SJSA1 (cell line): ENCODE measurements at regions not wholly inside any gene's neighbourhood (a gene's known extent, or its start where the extent isn't known, plus 50 kb on each side); places are given as distances from the start of the nearest gene placed in this dataset.
A peak's percentile ranks its signal among the peaks of the same experiment; 100 is the strongest.
"Not testable (repeated sequence)": the region's sequence is repeated elsewhere in the genome, so short reads cannot be mapped to it uniquely, and the experiment has no call there.

Source experiments
- DNase-seq, 2 experiments: peaks; one replicate each; pipeline ENCODE4 v3.0.0-alpha.2; 2015 to 2020; ENCODE audit warnings: low spot score in 2 of 2, low read depth in 1 of 2
- H3K27ac ChIP-seq: fragments of 250-450 bp; sonication (Bioruptor Pico); 2 replicates; pipeline ENCODE4 v1.5.1; 2020; ENCODE audit warnings: mild to moderate bottlenecking, moderate library complexity
- H3K27me3 ChIP-seq: fragments of 250-450 bp; sonication (Bioruptor Pico); replicated peaks from 2 replicates; pipeline ENCODE4 v1.5.1; 2020; ENCODE audit warnings: mild to moderate bottlenecking, moderate library complexity
- H3K36me3 ChIP-seq: fragments of 250-450 bp; sonication (Bioruptor Pico); 2 replicates; pipeline ENCODE4 v1.5.1; 2020; ENCODE audit warnings: mild to moderate bottlenecking
- H3K4me1 ChIP-seq: fragments of 250-450 bp; sonication (Bioruptor Pico); replicated peaks from 2 replicates; pipeline ENCODE4 v1.6.1; 2021; ENCODE audit warnings: mild to moderate bottlenecking
- H3K4me3 ChIP-seq: fragments of 250-450 bp; sonication (Bioruptor Pico); 2 replicates; pipeline ENCODE4 v1.5.1; 2020; ENCODE audit warnings: mild to moderate bottlenecking
- H3K9me3 ChIP-seq: fragments of 250-450 bp; sonication (Bioruptor Pico); replicated peaks from 2 replicates; pipeline ENCODE4 v1.5.1; 2020; ENCODE audit warnings: mild to moderate bottlenecking

- H3K9me3 ChIP-seq, result 0 out of 2 replicates have a peak, but pooled peaks cover 9% of the 10 kb centered on the region
- DNase-seq, result no peak
- no peaks in the 10 kb centered on the region for H3K36me3 ChIP-seq
- H3K4me1 ChIP-seq, result no peaks in the 10 kb centered on the region
- no peak overlapping the region for H3K4me3 ChIP-seq
- peaks cover 3% of the 10 kb centered on the region; the same call in 1 of the 2 replicates for H3K27me3 ChIP-seq
- H3K27ac ChIP-seq, result no peak overlapping the region
Observed at GRCh38 chr17:77631307-77631706, 327.2 kb upstream of the TNRC6C start.

GRCh38 chr17:77632619-77633018 is 325.9 kb upstream of the TNRC6C start:
- Histone ChIP-seq H3K27ac (no peak overlapping the region), H3K4me1 (no peaks in the 10 kb centered on the region), H3K27me3 (peaks cover 14% of the 10 kb centered on the region), H3K4me3 (no peak overlapping the region), H3K36me3 (no peaks in the 10 kb centered on the region), H3K9me3 (no peaks in the 10 kb centered on the region)
- no peak for DNase-seq

- no peak overlapping the region for H3K4me3 ChIP-seq
- H3K9me3 ChIP-seq, result no peaks in the 10 kb centered on the region; the same call in 1 of the 2 replicates
- no peaks in the 10 kb centered on the region for H3K4me1 ChIP-seq
- H3K27ac ChIP-seq, result no peak overlapping the region
- H3K36me3 ChIP-seq, result no peaks in the 10 kb centered on the region
- DNase-seq, result no peak
- H3K27me3 ChIP-seq, result peaks cover 28% of the 10 kb centered on the region
Observed at GRCh38 chr17:77634710-77635109, 323.8 kb upstream of the TNRC6C start.

GRCh38 chr17:77635176-77635575 is 323.3 kb upstream of the TNRC6C start:
- DNase-seq, result no peak
- Histone ChIP-seq H3K27me3 (peaks cover 31% of the 10 kb centered on the region), H3K4me3 (no peak overlapping the region)

GRCh38 chr17:77635785-77636184 is 322.7 kb upstream of the TNRC6C start:
- peaks cover 33% of the 10 kb centered on the region for H3K27me3 ChIP-seq

More at GRCh38 chr17:77635176-77635575, 323.3 kb upstream of the TNRC6C start:
- H3K36me3 ChIP-seq, result no peaks in the 10 kb centered on the region
- H3K9me3 ChIP-seq, result no peaks in the 10 kb centered on the region; the same call in 1 of the 2 replicates
- no peak overlapping the region for H3K27ac ChIP-seq
- no peaks in the 10 kb centered on the region for H3K4me1 ChIP-seq

GRCh38 chr17:77636835-77637817 is 321.4 kb upstream of the TNRC6C start:
- H3K4me1 ChIP-seq, result no peaks in the 10 kb centered on the region
- peaks cover 44% of the 10 kb centered on the region for H3K27me3 ChIP-seq
- no peak for DNase-seq
- no peak overlapping the region for H3K27ac ChIP-seq
- H3K36me3 ChIP-seq, result no peaks in the 10 kb centered on the region
- H3K9me3 ChIP-seq, result peaks cover 4% of the 10 kb centered on the region
- no peak overlapping the region for H3K4me3 ChIP-seq

More at GRCh38 chr17:77635785-77636184, 322.7 kb upstream of the TNRC6C start:
- not testable (repeated sequence) for DNase-seq, H3K4me1 ChIP-seq, H3K27ac ChIP-seq, H3K9me3 ChIP-seq, H3K36me3 ChIP-seq, H3K4me3 ChIP-seq

- no peak overlapping the region for H3K4me3 ChIP-seq
- DNase-seq, result no peak
- no peaks in the 10 kb centered on the region for H3K36me3 ChIP-seq
- no peaks in the 10 kb centered on the region for H3K4me1 ChIP-seq
- H3K27me3 ChIP-seq, result peaks cover 49% of the 10 kb centered on the region
- no peak overlapping the region for H3K27ac ChIP-seq
- peaks cover 4% of the 10 kb centered on the region for H3K9me3 ChIP-seq
Observed at GRCh38 chr17:77637818-77638575, 320.5 kb upstream of the TNRC6C start.

GRCh38 chr17:77640252-77640651 is 318.3 kb upstream of the TNRC6C start:
- H3K4me1 ChIP-seq, result no peaks in the 10 kb centered on the region
- no peak overlapping the region for H3K27ac ChIP-seq
- no peak overlapping the region for H3K4me3 ChIP-seq
- H3K27me3 ChIP-seq, result peaks cover 53% of the 10 kb centered on the region
- H3K9me3 ChIP-seq, result peaks cover 4% of the 10 kb centered on the region
- H3K36me3 ChIP-seq, result no peaks in the 10 kb centered on the region
- DNase-seq, result no peak

- no peak for DNase-seq
- H3K36me3 ChIP-seq, result no peaks in the 10 kb centered on the region
- no peak overlapping the region for H3K4me3 ChIP-seq
- peaks cover 53% of the 10 kb centered on the region for H3K27me3 ChIP-seq
- no peak overlapping the region for H3K27ac ChIP-seq
- H3K4me1 ChIP-seq, result no peaks in the 10 kb centered on the region
- peaks cover 4% of the 10 kb centered on the region for H3K9me3 ChIP-seq
Observed at GRCh38 chr17:77640916-77641605, 317.4 kb upstream of the TNRC6C start.

GRCh38 chr17:77641718-77642117 is 316.8 kb upstream of the TNRC6C start:
- Histone ChIP-seq H3K4me3 (no peak overlapping the region), H3K36me3 (no peaks in the 10 kb centered on the region), H3K9me3 (peaks cover 4% of the 10 kb centered on the region), H3K4me1 (no peaks in the 10 kb centered on the region), H3K27me3 (peaks cover 49% of the 10 kb centered on the region), H3K27ac (no peak overlapping the region)
- DNase-seq, result no peak

GRCh38 chr17:77644181-77645071 is 314.1 kb upstream of the TNRC6C start:
- no peak for DNase-seq
- peaks cover 4% of the 10 kb centered on the region; the same call in 1 of the 2 replicates for H3K9me3 ChIP-seq
- no peaks in the 10 kb centered on the region for H3K36me3 ChIP-seq
- H3K4me3 ChIP-seq, result no peak overlapping the region
- peaks cover 29% of the 10 kb centered on the region for H3K27me3 ChIP-seq
- no peaks in the 10 kb centered on the region for H3K4me1 ChIP-seq
- H3K27ac ChIP-seq, result no peak overlapping the region

- DNase-seq, result peak in 1 of 2 experiments; percentile 40
- Histone ChIP-seq H3K27ac (no peak overlapping the region), H3K4me1 (no peaks in the 10 kb centered on the region), H3K36me3 (no peaks in the 10 kb centered on the region), H3K4me3 (no peak overlapping the region), H3K27me3 (peaks cover 22% of the 10 kb centered on the region), H3K9me3 (peaks cover 4% of the 10 kb centered on the region)
Observed at GRCh38 chr17:77645072-77646045, 313.1 kb upstream of the TNRC6C start.
